C4-2B (cell line): ENCODE measurements at regions not wholly inside any gene's neighbourhood (a gene's known extent, or its start where the extent isn't known, plus 50 kb on each side); places are given as distances from the start of the nearest gene placed in this dataset.

ENCODE experiments used
- H3K27ac ChIP-seq: fragments of 450-650 bp; 2 replicates; pipeline ENCODE4 v1.5.1; 2017
- ZFX ChIP-seq: fragments of 450-650 bp; IDR thresholded peaks from 2 replicates; pipeline ENCODE4 v1.6.1; 2017
- TF ChIP-seq, protein P1 (sequence below): fragments of 450-650 bp; conservative IDR thresholded peaks from 2 replicates; pipeline ENCODE4 v1.5.1; 2017; ENCODE audit warnings: mild to moderate bottlenecking

DNA sequence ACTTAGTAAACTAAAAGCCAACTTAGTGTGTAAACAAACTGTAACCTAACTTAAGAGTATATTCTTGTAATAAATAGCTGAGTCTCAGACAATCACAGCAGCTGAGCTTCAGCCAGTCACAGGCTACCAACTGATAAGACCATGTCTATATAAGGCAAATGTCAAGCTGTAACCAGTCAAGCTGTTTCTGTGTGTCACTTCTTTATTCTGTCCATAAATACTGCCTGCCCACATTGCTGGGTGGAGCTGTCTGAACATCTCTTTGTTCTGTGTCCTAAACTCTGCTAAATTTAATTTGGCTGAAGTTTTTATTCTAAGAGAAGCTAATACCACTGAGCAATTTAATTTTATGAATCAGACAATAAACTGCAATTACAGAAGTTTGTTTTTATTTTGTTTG lies 412.1 kb upstream of the CDH10 start:
- TF ChIP-seq ZFX: no peak
- TF ChIP-seq, protein P1, sequence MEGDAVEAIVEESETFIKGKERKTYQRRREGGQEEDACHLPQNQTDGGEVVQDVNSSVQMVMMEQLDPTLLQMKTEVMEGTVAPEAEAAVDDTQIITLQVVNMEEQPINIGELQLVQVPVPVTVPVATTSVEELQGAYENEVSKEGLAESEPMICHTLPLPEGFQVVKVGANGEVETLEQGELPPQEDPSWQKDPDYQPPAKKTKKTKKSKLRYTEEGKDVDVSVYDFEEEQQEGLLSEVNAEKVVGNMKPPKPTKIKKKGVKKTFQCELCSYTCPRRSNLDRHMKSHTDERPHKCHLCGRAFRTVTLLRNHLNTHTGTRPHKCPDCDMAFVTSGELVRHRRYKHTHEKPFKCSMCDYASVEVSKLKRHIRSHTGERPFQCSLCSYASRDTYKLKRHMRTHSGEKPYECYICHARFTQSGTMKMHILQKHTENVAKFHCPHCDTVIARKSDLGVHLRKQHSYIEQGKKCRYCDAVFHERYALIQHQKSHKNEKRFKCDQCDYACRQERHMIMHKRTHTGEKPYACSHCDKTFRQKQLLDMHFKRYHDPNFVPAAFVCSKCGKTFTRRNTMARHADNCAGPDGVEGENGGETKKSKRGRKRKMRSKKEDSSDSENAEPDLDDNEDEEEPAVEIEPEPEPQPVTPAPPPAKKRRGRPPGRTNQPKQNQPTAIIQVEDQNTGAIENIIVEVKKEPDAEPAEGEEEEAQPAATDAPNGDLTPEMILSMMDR: no peak

DNA sequence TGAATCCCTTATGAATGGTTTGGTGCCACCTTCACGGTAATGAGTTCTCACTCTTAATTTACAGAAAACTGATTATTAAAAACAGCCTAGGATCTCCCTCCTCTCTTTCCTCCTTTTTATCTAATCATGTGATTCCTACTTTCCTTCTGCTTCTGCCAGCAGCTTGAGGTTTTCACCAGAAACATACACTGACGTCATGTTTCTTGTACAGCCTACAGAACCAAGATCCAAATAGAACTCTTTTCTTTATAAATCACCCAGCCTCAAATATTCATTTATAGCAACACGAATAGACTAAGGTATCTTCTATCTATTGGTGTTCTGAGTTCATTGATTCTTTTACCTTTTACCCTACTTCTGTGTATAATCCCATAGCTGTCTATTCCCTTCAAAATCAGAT lies 388.9 kb upstream of the CDH10 start:
- no peak for TF ChIP-seq ZFX

More for the DNA sequence above, 412.1 kb upstream of the CDH10 start:
- H3K27ac ChIP-seq: no peak overlapping the region

DNA sequence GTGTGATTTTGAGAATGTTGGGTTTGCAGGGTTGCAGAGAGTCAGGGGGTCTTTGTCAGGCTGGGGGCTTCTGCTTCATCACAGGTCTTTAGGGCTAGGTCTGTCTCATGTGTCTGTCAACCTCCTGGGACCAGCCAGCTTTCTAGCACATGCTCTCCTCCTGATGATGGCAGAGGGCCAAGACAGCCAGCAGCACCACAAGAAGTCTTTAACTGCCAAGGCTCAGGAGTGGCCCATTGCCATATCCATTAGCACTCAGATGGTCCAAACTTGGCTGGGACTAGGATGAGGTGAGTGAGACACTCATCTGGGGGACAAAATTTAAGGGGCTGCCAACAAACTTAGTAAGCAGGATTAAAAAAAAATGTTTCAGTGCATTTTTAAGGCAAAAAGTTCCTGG lies 384.2 kb upstream of the CDH10 start:
- H3K27ac ChIP-seq: no peak overlapping the region
- TF ChIP-seq, protein P1: no peak
- TF ChIP-seq ZFX: no peak

More for the DNA sequence above, 388.9 kb upstream of the CDH10 start:
- H3K27ac ChIP-seq: no peak overlapping the region

DNA sequence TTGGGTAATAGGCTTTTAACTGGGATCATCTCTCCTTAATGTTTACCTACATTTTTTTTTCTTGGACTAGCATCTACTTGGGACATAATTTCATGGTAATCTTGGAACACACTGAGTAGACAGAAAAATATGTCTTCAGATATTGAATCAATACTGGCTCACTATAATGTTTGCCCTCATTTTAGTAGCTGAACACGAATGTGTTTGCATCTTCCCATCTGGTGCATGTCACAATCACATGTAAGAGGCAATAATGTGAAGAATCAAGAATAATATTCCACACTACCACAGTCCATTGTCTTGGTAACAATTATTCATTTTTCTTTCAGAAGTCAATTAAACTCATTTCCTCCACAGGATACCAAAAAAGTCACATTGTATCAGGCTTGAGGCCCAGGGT lies 382.7 kb upstream of the CDH10 start:
- TF ChIP-seq ZFX: no peak
- TF ChIP-seq, protein P1: no peak
- H3K27ac ChIP-seq: no peak overlapping the region

DNA sequence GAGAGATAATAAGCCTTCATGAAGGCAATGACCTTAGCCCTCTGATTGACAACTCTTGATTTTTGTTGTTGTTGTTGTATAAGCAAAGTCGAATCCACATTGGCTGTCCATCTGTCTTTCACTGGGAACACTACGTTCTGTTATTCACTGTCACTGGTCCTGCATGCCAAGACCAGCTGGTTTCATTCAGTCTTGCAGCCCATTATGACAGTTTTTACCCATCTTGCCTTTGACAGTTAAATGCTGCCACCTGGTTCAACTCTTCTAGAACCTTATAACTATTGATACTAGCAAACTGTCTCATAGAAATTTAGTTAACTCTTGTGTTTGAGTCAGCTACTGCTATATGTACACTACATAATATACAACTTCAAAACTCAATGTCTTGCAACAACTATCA lies 382.3 kb upstream of the CDH10 start:
- no peak overlapping the region for H3K27ac ChIP-seq
- TF ChIP-seq, protein P1: no peak
- no peak for TF ChIP-seq ZFX

DNA sequence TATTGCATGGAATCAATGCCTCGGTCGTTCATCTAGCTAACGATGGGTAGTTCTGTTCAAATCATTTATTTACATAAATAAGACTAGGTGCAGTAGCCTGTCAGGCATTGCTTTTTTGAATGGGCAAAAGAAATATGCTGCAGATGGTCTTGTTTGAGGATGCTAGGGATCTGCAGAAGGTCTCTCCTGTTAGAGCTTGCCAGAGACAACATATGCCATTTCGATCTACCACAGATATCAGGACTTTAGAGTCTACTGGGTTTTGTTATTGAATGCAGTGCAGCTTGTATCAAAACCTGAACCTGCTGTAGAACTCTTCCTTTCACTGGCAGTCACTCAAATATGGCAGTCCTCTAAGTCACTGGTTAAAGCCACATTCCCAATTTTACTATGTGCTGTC lies 381.1 kb upstream of the CDH10 start:
- no peak overlapping the region for H3K27ac ChIP-seq
- TF ChIP-seq, protein P1: no peak
- no peak for TF ChIP-seq ZFX

DNA sequence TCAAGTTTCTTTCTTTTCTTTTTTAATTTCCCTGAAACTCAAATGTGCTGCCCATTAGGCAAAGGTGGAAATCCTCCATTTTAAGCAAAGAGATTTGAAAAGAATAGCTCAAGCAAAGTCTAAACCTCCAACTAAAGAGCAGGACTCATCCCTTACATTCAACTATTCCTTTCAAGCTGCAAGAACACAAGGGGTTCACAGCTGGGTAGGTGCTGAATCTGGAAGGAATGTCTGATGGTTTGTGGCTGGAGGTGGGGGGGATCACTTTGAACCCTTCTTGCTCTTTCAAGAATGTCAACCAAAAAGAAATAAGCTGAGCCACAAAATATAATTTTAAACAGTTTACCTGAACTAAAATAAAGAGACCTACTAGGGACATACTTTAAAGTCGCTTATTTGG lies 375.7 kb upstream of the CDH10 start:
- H3K27ac ChIP-seq: no peak overlapping the region
- no peak for TF ChIP-seq ZFX
- TF ChIP-seq, protein P1: no peak

DNA sequence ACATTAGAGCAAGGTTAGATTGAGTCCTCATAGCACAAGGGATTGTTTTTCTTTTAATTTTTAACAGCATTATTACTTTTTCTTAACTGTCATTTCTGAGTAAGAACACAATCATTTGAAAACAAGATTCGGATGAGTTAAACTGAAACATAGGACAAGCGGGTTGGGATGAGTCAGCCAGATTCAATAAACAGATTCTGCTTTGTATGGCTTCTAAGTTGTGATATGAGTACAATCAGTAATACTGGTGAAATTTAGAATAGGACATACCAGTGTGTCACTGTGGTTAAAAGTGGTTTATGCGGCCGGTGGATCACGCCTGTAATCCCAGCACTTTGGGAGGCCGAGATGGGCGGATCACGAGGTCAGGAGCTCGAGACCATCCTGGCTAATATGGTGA lies 364.3 kb upstream of the CDH10 start:
- TF ChIP-seq, protein P1: no peak
- no peak for TF ChIP-seq ZFX
- H3K27ac ChIP-seq: no peak overlapping the region
